Activated naive CD4-positive, alpha-beta T cell treated with anti-CD3 and anti-CD28 coated beads, Interleukin-2, amount 50 U/mL, for 24 hours (primary cell): ENCODE measurements at regions not wholly inside any gene's neighbourhood (a gene's known extent, or its start where the extent isn't known, plus 50 kb on each side); places are given as distances from the start of the nearest gene placed in this dataset.
"Not testable (repeated sequence)": the region's sequence is repeated elsewhere in the genome, so short reads cannot be mapped to it uniquely, and the experiment has no call there.

ENCODE experiments used
- H3K27ac Mint-ChIP-seq: one replicate; pipeline ENCODE4 v1.8.0; 2021; ENCODE audit warnings: mild to moderate bottlenecking, mixed read lengths
- H3K27me3 Mint-ChIP-seq: one replicate; pipeline ENCODE4 v1.8.0; 2021; ENCODE audit warnings: mixed read lengths
- H3K36me3 Mint-ChIP-seq: one replicate; pipeline ENCODE4 v1.8.0; 2021; ENCODE audit warnings: mixed read lengths
- H3K4me1 Mint-ChIP-seq: one replicate; pipeline ENCODE4 v1.8.0; 2021; ENCODE audit warnings: mixed read lengths
- H3K4me3 Mint-ChIP-seq: one replicate; pipeline ENCODE4 v1.8.0; 2021; ENCODE audit warnings: mild to moderate bottlenecking, mixed read lengths
- H3K9me3 Mint-ChIP-seq: one replicate; pipeline ENCODE4 v1.8.0; 2021; ENCODE audit warnings: mixed read lengths

DNA sequence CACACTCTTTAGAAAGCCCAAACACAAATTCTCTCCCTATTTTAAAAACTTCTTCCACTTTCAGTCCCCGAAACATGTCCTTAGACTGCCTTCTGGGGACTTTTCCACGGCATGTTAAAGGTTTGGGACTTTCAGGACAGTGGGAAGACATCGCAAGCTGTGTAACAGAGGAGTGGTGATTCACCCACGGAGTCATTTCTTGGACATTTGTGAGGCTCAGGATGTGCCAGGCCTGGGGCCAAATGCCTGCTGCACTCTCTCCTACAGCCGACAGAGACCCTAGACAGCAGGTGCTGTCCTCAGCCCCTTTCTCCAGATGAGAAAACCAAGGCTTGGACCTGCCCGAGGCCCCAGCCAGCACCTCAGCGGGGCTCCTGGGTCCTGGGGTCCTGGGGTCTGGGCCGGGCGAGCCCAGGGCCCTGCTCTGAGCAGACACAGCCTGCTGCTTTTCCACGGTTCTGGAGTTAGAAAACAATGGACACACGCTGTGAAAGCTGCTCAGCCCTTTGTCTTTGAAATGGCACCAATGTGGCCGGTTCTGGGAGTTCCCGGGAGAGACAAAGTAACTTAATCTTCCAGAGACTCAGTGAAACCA lies 370.2 kb upstream of the SFSWAP start:
- H3K27me3 Mint-ChIP-seq: peaks cover 4% of the 10 kb centered on the region
- no peak overlapping the region for H3K27ac Mint-ChIP-seq
- H3K4me1 Mint-ChIP-seq: no peaks in the 10 kb centered on the region
- no peak overlapping the region for H3K4me3 Mint-ChIP-seq
- H3K9me3 Mint-ChIP-seq: no peaks in the 10 kb centered on the region
- no peaks in the 10 kb centered on the region for H3K36me3 Mint-ChIP-seq

DNA sequence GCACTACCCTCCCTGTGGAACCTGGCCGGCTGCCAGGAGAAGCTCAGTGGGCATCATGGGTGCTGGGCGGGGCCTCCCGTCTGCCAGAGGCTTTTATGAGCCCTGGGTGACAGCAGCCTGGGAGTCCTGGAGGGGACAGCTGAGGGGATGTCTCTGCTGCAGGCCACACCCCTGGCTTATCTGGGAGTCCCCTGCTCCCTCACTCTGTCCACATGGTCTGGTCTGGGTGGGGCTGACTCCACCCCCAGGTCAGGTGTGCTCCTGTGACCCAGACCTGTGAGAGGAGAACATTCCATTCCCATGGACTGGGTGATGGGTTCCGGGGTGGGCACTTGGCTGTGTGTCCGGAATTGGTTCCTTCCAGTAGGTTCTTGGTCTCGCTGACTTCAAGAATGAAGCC lies 369.3 kb upstream of the SFSWAP start:
- not testable (repeated sequence) for H3K4me3 Mint-ChIP-seq, H3K27ac Mint-ChIP-seq, H3K27me3 Mint-ChIP-seq, H3K9me3 Mint-ChIP-seq, H3K36me3 Mint-ChIP-seq, H3K4me1 Mint-ChIP-seq

DNA sequence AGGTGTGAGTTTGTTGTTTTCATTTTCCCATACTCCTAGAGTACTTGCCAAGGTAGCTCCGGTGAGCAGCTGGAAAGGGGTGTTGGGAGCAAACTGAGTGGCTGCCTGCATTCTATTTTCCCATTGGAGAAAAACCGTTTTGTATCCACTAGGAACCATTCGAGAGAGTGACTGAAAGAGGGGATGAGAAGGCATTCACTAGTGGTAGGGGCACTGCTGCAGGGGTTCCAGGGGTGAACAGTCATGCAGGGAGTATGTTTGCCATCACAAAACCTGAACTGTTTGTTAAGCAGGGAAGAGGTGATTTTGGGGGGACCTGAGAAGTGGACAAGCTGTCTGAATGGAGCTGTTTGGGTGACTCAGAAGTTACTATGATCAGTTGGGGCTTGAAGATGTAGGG lies 367.5 kb upstream of the SFSWAP start:
- not testable (repeated sequence) for H3K4me1 Mint-ChIP-seq, H3K36me3 Mint-ChIP-seq, H3K27me3 Mint-ChIP-seq, H3K27ac Mint-ChIP-seq, H3K9me3 Mint-ChIP-seq, H3K4me3 Mint-ChIP-seq

DNA sequence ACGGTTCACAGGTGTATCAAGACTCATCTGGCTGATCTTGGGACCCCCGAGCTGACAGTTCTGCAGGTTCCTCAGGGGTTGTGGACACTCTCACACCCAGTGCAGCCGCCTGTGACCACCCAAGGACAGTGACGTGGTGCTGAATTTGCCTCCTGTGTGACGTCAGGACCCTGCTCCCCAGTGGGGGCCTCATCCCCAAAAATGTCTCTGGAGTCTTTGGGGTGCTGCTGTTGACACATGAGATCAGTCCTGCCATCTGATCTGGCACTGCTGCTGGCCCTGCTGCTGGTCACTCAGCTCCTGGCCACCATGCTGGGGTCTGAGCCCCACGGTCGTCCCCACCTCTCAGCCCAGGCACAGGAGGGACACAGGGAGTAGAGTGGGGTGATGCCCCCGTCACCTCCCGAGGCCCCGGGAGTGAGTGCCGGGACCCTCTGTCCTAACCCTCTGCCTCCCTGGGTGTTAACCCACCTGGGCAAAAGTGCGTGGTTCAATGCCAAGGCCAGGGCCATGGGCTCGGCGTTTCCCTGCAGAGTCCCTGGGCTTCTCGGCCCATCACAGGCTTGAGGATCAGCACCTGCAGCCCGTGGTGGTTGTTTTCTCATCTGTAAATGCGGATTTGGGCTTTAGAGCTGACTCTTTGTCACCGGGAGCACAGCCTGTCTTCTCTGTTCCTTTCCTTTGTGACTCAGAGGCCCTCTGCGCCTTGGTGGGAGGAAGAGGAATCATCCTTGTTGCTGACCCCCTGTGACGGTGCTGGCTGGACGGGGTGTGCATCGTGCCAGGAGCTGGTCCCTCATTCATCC lies 366.0 kb upstream of the SFSWAP start:
- not testable (repeated sequence) for H3K4me1 Mint-ChIP-seq, H3K9me3 Mint-ChIP-seq, H3K4me3 Mint-ChIP-seq, H3K27me3 Mint-ChIP-seq, H3K27ac Mint-ChIP-seq, H3K36me3 Mint-ChIP-seq

GRCh38 chr12:131345521-131346436 lies 365.1 kb upstream of the SFSWAP start:
- Mint-ChIP-seq H3K36me3 (no peaks in the 10 kb centered on the region), H3K9me3 (no peaks in the 10 kb centered on the region), H3K27me3 (peaks cover 2% of the 10 kb centered on the region), H3K4me3 (no peak overlapping the region), H3K27ac (no peak overlapping the region), H3K4me1 (no peaks in the 10 kb centered on the region)

GRCh38 chr12:131346555-131347344 lies 364.1 kb upstream of the SFSWAP start:
- Mint-ChIP-seq H3K4me3 (no peak overlapping the region), H3K4me1 (no peaks in the 10 kb centered on the region), H3K36me3 (no peaks in the 10 kb centered on the region), H3K9me3 (no peaks in the 10 kb centered on the region), H3K27me3 (peaks cover 2% of the 10 kb centered on the region), H3K27ac (no peak overlapping the region)

DNA sequence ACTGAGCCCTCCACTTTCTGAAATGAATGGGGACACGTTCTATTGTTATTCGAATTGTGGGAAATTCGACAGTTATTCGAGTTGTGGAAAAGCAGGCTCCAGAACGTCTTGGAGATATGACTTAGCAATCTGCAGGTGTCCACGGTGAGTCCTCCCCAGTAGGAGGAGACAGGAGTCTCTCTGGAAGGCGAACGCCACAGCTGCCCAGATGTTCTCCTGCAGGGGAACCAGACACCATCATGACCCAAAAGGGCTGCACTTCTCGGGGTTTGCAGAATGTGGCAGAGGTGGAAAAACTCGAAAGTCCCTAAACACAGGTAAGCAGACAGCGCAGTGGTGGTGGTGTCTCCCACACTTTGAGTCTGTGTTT lies 363.6 kb upstream of the SFSWAP start:
- H3K9me3 Mint-ChIP-seq: no peaks in the 10 kb centered on the region
- no peak overlapping the region for H3K4me3 Mint-ChIP-seq
- no peak overlapping the region for H3K27ac Mint-ChIP-seq
- peaks cover 2% of the 10 kb centered on the region for H3K27me3 Mint-ChIP-seq
- H3K4me1 Mint-ChIP-seq: no peaks in the 10 kb centered on the region
- no peaks in the 10 kb centered on the region for H3K36me3 Mint-ChIP-seq

DNA sequence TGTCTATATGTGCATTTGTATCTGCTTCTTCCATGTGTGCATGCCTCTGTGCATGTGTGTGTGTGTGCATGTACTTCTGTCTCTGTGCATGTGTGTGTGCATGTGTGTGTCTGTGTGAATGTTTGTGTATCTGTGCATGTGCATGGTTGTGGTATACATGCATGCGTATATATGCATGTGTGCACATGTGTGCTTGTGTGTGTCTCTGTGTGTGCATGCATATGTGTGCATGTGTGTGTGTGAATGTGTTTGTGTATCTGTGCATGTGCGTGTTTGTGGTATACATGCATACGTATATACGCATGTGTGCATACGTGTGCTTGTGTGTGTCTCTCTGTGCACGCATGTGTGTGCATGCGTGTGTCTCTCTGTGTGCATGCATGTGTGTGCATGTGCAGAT lies 363.2 kb upstream of the SFSWAP start:
- Mint-ChIP-seq H3K27me3 (peaks cover 2% of the 10 kb centered on the region), H3K9me3 (no peaks in the 10 kb centered on the region)

GRCh38 chr12:131348231-131348630 lies 362.7 kb upstream of the SFSWAP start:
- H3K36me3 Mint-ChIP-seq: no peaks in the 10 kb centered on the region
- no peaks in the 10 kb centered on the region for H3K9me3 Mint-ChIP-seq
- H3K27me3 Mint-ChIP-seq: peaks cover 2% of the 10 kb centered on the region
- no peaks in the 10 kb centered on the region for H3K4me1 Mint-ChIP-seq
- H3K27ac Mint-ChIP-seq: no peak overlapping the region
- no peak overlapping the region for H3K4me3 Mint-ChIP-seq

More for the DNA sequence above, 363.2 kb upstream of the SFSWAP start:
- Mint-ChIP-seq H3K4me3 (no peak overlapping the region), H3K27ac (no peak overlapping the region), H3K4me1 (no peaks in the 10 kb centered on the region), H3K36me3 (no peaks in the 10 kb centered on the region)

GRCh38 chr12:131348646-131349045 lies 362.2 kb upstream of the SFSWAP start:
- H3K4me3 Mint-ChIP-seq: no peak overlapping the region
- H3K4me1 Mint-ChIP-seq: no peaks in the 10 kb centered on the region
- no peaks in the 10 kb centered on the region for H3K36me3 Mint-ChIP-seq
- no peak overlapping the region for H3K27ac Mint-ChIP-seq
- peaks cover 2% of the 10 kb centered on the region for H3K27me3 Mint-ChIP-seq
- no peaks in the 10 kb centered on the region for H3K9me3 Mint-ChIP-seq

- no peaks in the 10 kb centered on the region for H3K36me3 Mint-ChIP-seq
- no peaks in the 10 kb centered on the region for H3K4me1 Mint-ChIP-seq
- no peak overlapping the region for H3K27ac Mint-ChIP-seq
- H3K27me3 Mint-ChIP-seq: peaks cover 2% of the 10 kb centered on the region
- no peak overlapping the region for H3K4me3 Mint-ChIP-seq
- H3K9me3 Mint-ChIP-seq: no peaks in the 10 kb centered on the region
These were observed 361.3 kb upstream of the SFSWAP start for GRCh38 chr12:131349397-131350127.

DNA sequence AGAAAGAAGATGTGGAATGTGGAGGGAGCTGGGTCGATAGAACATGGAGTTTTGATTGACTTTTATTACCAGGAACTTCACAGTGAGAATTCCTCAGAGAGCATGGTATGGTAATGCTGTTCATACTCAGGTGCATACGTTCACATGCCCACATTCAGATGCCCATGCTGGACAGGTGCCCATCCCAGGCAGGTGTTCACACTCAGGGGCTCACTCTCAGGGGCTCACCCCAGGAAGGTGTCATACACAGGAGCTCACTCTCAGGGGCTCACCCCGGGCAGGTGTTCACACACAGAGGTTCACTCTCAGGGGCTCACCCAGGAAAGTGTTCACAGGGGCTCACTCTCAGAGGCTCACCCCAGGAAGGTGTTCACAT lies 360.0 kb upstream of the SFSWAP start:
- Mint-ChIP-seq H3K27ac (no peak overlapping the region), H3K36me3 (no peaks in the 10 kb centered on the region), H3K27me3 (peaks cover 2% of the 10 kb centered on the region), H3K9me3 (no peaks in the 10 kb centered on the region), H3K4me3 (no peak overlapping the region), H3K4me1 (no peaks in the 10 kb centered on the region)

GRCh38 chr12:131351319-131352028 lies 359.4 kb upstream of the SFSWAP start:
- H3K9me3 Mint-ChIP-seq: no peaks in the 10 kb centered on the region
- peaks cover 2% of the 10 kb centered on the region for H3K27me3 Mint-ChIP-seq
- H3K4me1 Mint-ChIP-seq: no peaks in the 10 kb centered on the region
- H3K27ac Mint-ChIP-seq: no peak overlapping the region
- H3K4me3 Mint-ChIP-seq: no peak overlapping the region
- no peaks in the 10 kb centered on the region for H3K36me3 Mint-ChIP-seq

- Mint-ChIP-seq H3K36me3 (no peaks in the 10 kb centered on the region), H3K27me3 (peaks cover 2% of the 10 kb centered on the region), H3K4me3 (no peak overlapping the region)
These were observed 358.5 kb upstream of the SFSWAP start for GRCh38 chr12:131352296-131352900.

More at GRCh38 chr12:131352296-131352900, 358.5 kb upstream of the SFSWAP start:
- Mint-ChIP-seq H3K4me1 (no peaks in the 10 kb centered on the region), H3K27ac (no peak overlapping the region), H3K9me3 (no peaks in the 10 kb centered on the region)
